ENCODE measurements at regions not wholly inside any gene's neighbourhood (a gene's known extent, or its start where the extent isn't known, plus 50 kb on each side); places are given as distances from the start of the nearest gene placed in this dataset.

GRCh38 chr18:39693359-39693758 lies 2127.8 kb upstream of the CELF4 start:
- no peak for TF ChIP-seq EZH2 (IDR thresholded peaks at IDR 0.05; ENCODE audit: borderline replicate concordance, low read length)
- TF ChIP-seq, protein P1, sequence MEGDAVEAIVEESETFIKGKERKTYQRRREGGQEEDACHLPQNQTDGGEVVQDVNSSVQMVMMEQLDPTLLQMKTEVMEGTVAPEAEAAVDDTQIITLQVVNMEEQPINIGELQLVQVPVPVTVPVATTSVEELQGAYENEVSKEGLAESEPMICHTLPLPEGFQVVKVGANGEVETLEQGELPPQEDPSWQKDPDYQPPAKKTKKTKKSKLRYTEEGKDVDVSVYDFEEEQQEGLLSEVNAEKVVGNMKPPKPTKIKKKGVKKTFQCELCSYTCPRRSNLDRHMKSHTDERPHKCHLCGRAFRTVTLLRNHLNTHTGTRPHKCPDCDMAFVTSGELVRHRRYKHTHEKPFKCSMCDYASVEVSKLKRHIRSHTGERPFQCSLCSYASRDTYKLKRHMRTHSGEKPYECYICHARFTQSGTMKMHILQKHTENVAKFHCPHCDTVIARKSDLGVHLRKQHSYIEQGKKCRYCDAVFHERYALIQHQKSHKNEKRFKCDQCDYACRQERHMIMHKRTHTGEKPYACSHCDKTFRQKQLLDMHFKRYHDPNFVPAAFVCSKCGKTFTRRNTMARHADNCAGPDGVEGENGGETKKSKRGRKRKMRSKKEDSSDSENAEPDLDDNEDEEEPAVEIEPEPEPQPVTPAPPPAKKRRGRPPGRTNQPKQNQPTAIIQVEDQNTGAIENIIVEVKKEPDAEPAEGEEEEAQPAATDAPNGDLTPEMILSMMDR (IDR thresholded peaks at IDR 0.05; ENCODE audit: low read length): no peak
